Left colon (tissue), 2 donors: ENCODE measurements at regions not wholly inside any gene's neighbourhood (a gene's known extent, or its start where the extent isn't known, plus 50 kb on each side); places are given as distances from the start of the nearest gene placed in this dataset.
"Not testable (repeated sequence)": the region's sequence is repeated elsewhere in the genome, so short reads cannot be mapped to it uniquely, and the experiment has no call there.

Experiments
- ATAC-seq: fragments of 200-7000 bp; cut with Tn5 transposase; one replicate; pipeline ENCODE4 v1.9.1; 2020; ENCODE audit warnings: mild to moderate bottlenecking, moderate library complexity
- DNase-seq, 2 donors: peaks; one replicate each; pipeline ENCODE4 v3.0.0-alpha.2; 2020
- intact Hi-C, 2 donors: fragments of 100-400 bp; cut with DNase I in 1 of 2; cut with micrococcal nuclease in 1 of 2; formaldehyde crosslinking; loops; one replicate each; pipeline versions ENCODE4 v1.11.2 to v1.14.0; 2022; cut with DNase I, micrococcal nuclease
- donor health status: DM: no; HTN: no; CAD: no.
- donor health status: DM: yes; HTN: yes; CAD: no.

- DNase-seq (no peak), ATAC-seq (no peak)
- intact Hi-C loops = no loop called here
Measured at GRCh38 chr3:11898611-11899325, 52.1 kb upstream of the TAMM41 start.

GRCh38 chr3:11899389-11899788, 52.7 kb upstream of the TAMM41 start:
- DNase-seq, ATAC-seq, intact Hi-C loops: not testable (repeated sequence)

- DNase-seq (no peak), ATAC-seq (no peak)
- intact Hi-C loops = no loop called here
Measured at GRCh38 chr3:11899826-11900225, 53.1 kb upstream of the TAMM41 start.

GRCh38 chr3:11900824-11901223, 54.1 kb upstream of the TAMM41 start:
- no peak for DNase-seq
- ATAC-seq = no peak
- intact Hi-C loops = no loop called here

GRCh38 chr3:11901286-11901875, 54.7 kb upstream of the TAMM41 start:
- intact Hi-C loops = no loop called here
- DNase-seq (no peak), ATAC-seq (no peak)

- intact Hi-C loops = no loop called here
- ATAC-seq (no peak), DNase-seq (no peak)
Measured at GRCh38 chr3:11903047-11903446, 56.4 kb upstream of the TAMM41 start.

GRCh38 chr3:11903447-11903846, 56.8 kb upstream of the TAMM41 start:
- no peak for ATAC-seq
- intact Hi-C loops = no loop called here

GRCh38 chr3:11904157-11904556, 57.5 kb upstream of the TAMM41 start:
- ATAC-seq (no peak), DNase-seq (no peak)
- intact Hi-C loops = no loop called here

More at GRCh38 chr3:11903447-11903846, 56.8 kb upstream of the TAMM41 start:
- no peak for DNase-seq

GRCh38 chr3:11906407-11906806, 59.7 kb upstream of the TAMM41 start:
- no peak for DNase-seq
- no peak for ATAC-seq
- intact Hi-C loops = no loop called here

- no peak for ATAC-seq
- intact Hi-C loops = no loop called here
- DNase-seq = no peak
Measured at GRCh38 chr3:11907667-11908660, 61.3 kb upstream of the TAMM41 start.

- intact Hi-C loops = no loop called here
- ATAC-seq = no peak
- DNase-seq = no peak
Measured at GRCh38 chr3:11908981-11909698, 62.5 kb upstream of the TAMM41 start.

GRCh38 chr3:11909726-11910125, 63.0 kb upstream of the TAMM41 start:
- DNase-seq = no peak
- intact Hi-C loops = no loop called here
- ATAC-seq = no peak

- DNase-seq, intact Hi-C loops, ATAC-seq: not testable (repeated sequence)
Measured at GRCh38 chr3:11910216-11910930, 63.7 kb upstream of the TAMM41 start.

GRCh38 chr3:11910971-11911531, 64.4 kb upstream of the TAMM41 start:
- ATAC-seq (no peak), DNase-seq (no peak)
- intact Hi-C loops = no loop called here

GRCh38 chr3:11911887-11912286, 65.2 kb upstream of the TAMM41 start:
- DNase-seq, ATAC-seq, intact Hi-C loops: not testable (repeated sequence)

- intact Hi-C loops = no loop called here
- ATAC-seq (no peak), DNase-seq (no peak)
Measured at GRCh38 chr3:11913316-11913715, 66.6 kb upstream of the TAMM41 start.

- DNase-seq = no peak
- ATAC-seq = no peak
- intact Hi-C loops = no loop called here
Measured at GRCh38 chr3:11914041-11914440, 67.4 kb upstream of the TAMM41 start.

GRCh38 chr3:11914651-11915050, 68.0 kb upstream of the TAMM41 start:
- no peak for DNase-seq
- no peak for ATAC-seq
- intact Hi-C loops = no loop called here
